GM23338 (cell line): ENCODE measurements at regions not wholly inside any gene's neighbourhood (a gene's known extent, or its start where the extent isn't known, plus 50 kb on each side); places are given as distances from the start of the nearest gene placed in this dataset.
A peak's percentile ranks its signal among the peaks of the same experiment; 100 is the strongest.

Experiments
- ATAC-seq: fragments of 200-7000 bp; cut with Tn5 transposase; 3 replicates; pipeline ENCODE4 v1.9.1; 2020
- DNase-seq: peaks from one replicate; pipeline ENCODE4 v3.0.0-alpha.2; 2015; ENCODE audit warnings: low spot score
- H2AFZ ChIP-seq: fragments of 200-600 bp; sonication (generic); 2 replicates; pipeline ENCODE4 v1.8.0; 2016; ENCODE audit warnings: antibody characterized with exemption, mild to moderate bottlenecking, moderate library complexity
- H3F3A ChIP-seq: fragments of 200-600 bp; sonication (generic); replicated peaks from 2 replicates; pipeline ENCODE4 v1.8.0; 2017; ENCODE audit warnings: antibody characterized with exemption, mixed run types, low read depth
- H3K27ac ChIP-seq: fragments of 200-600 bp; sonication (generic); 2 replicates; pipeline ENCODE4 v1.6.1; 2016; ENCODE audit warnings: low read depth
- H3K27me3 ChIP-seq: fragments of 200-600 bp; sonication (generic); 2 replicates; pipeline ENCODE4 v1.8.0; 2016; ENCODE audit warnings: mild to moderate bottlenecking, mixed run types, moderate library complexity; ENCODE audit not compliant: insufficient read depth
- H3K36me3 ChIP-seq: fragments of 200-600 bp; sonication (generic); 2 replicates; pipeline ENCODE4 v1.8.0; 2016; ENCODE audit warnings: mild to moderate bottlenecking; ENCODE audit not compliant: insufficient read depth
- H3K4me1 ChIP-seq: fragments of 200-600 bp; sonication (generic); 2 replicates; pipeline ENCODE4 v1.8.0; 2016; ENCODE audit warnings: mild to moderate bottlenecking, moderate library complexity; ENCODE audit not compliant: insufficient read depth
- H3K4me2 ChIP-seq: fragments of 200-600 bp; sonication (generic); 2 replicates; pipeline ENCODE4 v1.7.1; 2017; ENCODE audit warnings: mixed run types
- H3K4me3 ChIP-seq: fragments of 200-600 bp; sonication (generic); 2 replicates; pipeline ENCODE4 v1.6.1; 2016; ENCODE audit warnings: mixed run types
- H3K79me2 ChIP-seq: fragments of 200-600 bp; sonication (generic); replicated peaks from 2 replicates; pipeline ENCODE4 v1.8.0; 2017; ENCODE audit warnings: mild to moderate bottlenecking; ENCODE audit not compliant: insufficient read depth
- H3K9me2 ChIP-seq: fragments of 200-600 bp; sonication (generic); 2 replicates; pipeline ENCODE4 v1.8.0; 2017; ENCODE audit not compliant: insufficient read depth
- H4K20me1 ChIP-seq: fragments of 200-600 bp; sonication (generic); replicated peaks from 2 replicates; pipeline ENCODE4 v1.8.0; 2017; ENCODE audit warnings: mild to moderate bottlenecking; ENCODE audit not compliant: insufficient read depth
- H3K27ac Mint-ChIP-seq: 2 replicates; pipeline ENCODE4 v1.8.0; 2020; ENCODE audit warnings: inconsistent platforms, mild to moderate bottlenecking, moderate library complexity, mixed read lengths
- H3K27me3 Mint-ChIP-seq: 3 replicates; pipeline ENCODE4 v1.8.0; 2022; ENCODE audit warnings: low read depth, mild to moderate bottlenecking, moderate library complexity, mixed read lengths, inconsistent platforms; ENCODE audit not compliant: insufficient read depth, poor library complexity
- H3K36me3 Mint-ChIP-seq: 3 replicates; pipeline ENCODE4 v1.8.0; 2021; ENCODE audit warnings: low read depth, mild to moderate bottlenecking, inconsistent platforms, moderate library complexity, mixed read lengths
- H3K4me1 Mint-ChIP-seq: 3 replicates; pipeline ENCODE4 v1.8.0; 2020; ENCODE audit warnings: mild to moderate bottlenecking, inconsistent platforms, mixed read lengths
- H3K4me3 Mint-ChIP-seq: 3 replicates; pipeline ENCODE4 v1.8.0; 2021; ENCODE audit warnings: moderate library complexity, mild to moderate bottlenecking, inconsistent platforms, mixed read lengths
- H3K9me3 Mint-ChIP-seq: 3 replicates; pipeline ENCODE4 v1.8.0; 2020; ENCODE audit warnings: moderate library complexity, mild to moderate bottlenecking, inconsistent platforms, mixed read lengths
- CREB1 ChIP-seq: fragments of 250-450 bp; sonication (Bioruptor Pico); IDR thresholded peaks from 2 replicates; pipeline ENCODE4 v1.5.0; 2020; ENCODE audit warnings: low read depth, mild to moderate bottlenecking, moderate library complexity
- EZH2 ChIP-seq: fragments of 200-600 bp; sonication (generic); IDR thresholded peaks from one replicate; pipeline ENCODE4 v1.8.0; 2017; ENCODE audit warnings: antibody characterized with exemption, mild to moderate bottlenecking, low read depth; ENCODE audit not compliant: unreplicated experiment
- EZH2phosphoT487 ChIP-seq: fragments of 200-600 bp; sonication (generic); IDR thresholded peaks from one replicate; pipeline ENCODE4 v1.8.1; 2018; ENCODE audit warnings: antibody characterized with exemption; ENCODE audit not compliant: unreplicated experiment
- JUNB ChIP-seq: IDR thresholded peaks from one replicate; pipeline ENCODE4 v1.6.1; 2016; ENCODE audit warnings: antibody characterized with exemption; ENCODE audit not compliant: unreplicated experiment
- NANOG ChIP-seq: IDR thresholded peaks from 2 replicates; pipeline ENCODE4 v1.6.1; 2016; ENCODE audit warnings: antibody characterized with exemption, borderline replicate concordance
- POLR2AphosphoS5 ChIP-seq: IDR thresholded peaks from 2 replicates; pipeline ENCODE4 v1.6.1; 2016; ENCODE audit warnings: antibody characterized with exemption, low read depth
- STAT1 ChIP-seq: IDR thresholded peaks from one replicate; pipeline ENCODE4 v1.6.1; 2016; ENCODE audit warnings: antibody characterized with exemption; ENCODE audit not compliant: unreplicated experiment
- ZNF114 ChIP-seq: fragments of 250-450 bp; sonication (Bioruptor Pico); IDR thresholded peaks from 2 replicates; pipeline ENCODE4 v1.5.0; 2020; ENCODE audit warnings: mild to moderate bottlenecking, moderate library complexity
- ZNF331 ChIP-seq: fragments of 250-450 bp; sonication (Bioruptor Pico); IDR thresholded peaks from 2 replicates; pipeline ENCODE4 v1.5.0; 2020; ENCODE audit warnings: low read depth, mild to moderate bottlenecking, moderate library complexity
- TF ChIP-seq, protein P1 (sequence below): fragments of 250-450 bp; sonication (Bioruptor Pico); IDR thresholded peaks from 2 replicates; pipeline ENCODE4 v1.5.0; 2020; ENCODE audit warnings: mild to moderate bottlenecking, moderate library complexity
- TF ChIP-seq, protein P2 (sequence below), 2 experiments: fragments of 200-600 bp in 1 of 2; sonication (generic) in 1 of 2; conservative IDR thresholded peaks; 2 replicates each; pipeline versions ENCODE4 v1.5.1 to v1.6.1; 2016 to 2017; ENCODE audit warnings: antibody characterized with exemption in 2 of 2, low read depth in 2 of 2, mild to moderate bottlenecking in 2 of 2, moderate library complexity in 1 of 2
- TF ChIP-seq, protein P3 (sequence below): IDR thresholded peaks from 2 replicates; pipeline ENCODE4 v1.6.1; 2016; ENCODE audit warnings: antibody characterized with exemption

DNA sequence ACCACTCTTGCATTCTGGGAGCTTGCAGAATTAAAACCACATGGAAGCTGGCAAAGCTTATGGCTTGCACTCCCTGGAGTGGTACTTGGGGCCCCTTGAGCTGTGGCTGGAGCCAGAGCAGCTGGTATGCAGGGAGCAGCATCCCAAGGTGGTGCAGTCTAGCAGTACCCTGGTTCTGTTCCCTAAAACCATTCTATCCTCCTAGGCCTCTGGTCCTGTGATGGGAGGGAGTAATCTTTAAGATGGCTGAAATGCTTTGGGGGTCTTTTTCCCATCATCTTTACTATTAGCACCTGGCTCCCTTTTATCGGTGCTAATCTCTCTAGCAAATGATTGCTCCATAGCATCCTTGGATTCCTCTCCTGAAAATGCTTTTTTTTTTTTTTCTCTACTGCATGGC lies 56.1 kb downstream of the MAGEB17 start:
- H3K9me3 Mint-ChIP-seq, result peaks cover 19% of the 10 kb centered on the region
- TF ChIP-seq STAT1 (no peak), ZNF331 (CRISPR knock-in tag) (no peak), JUNB (no peak), ZNF114 (CRISPR knock-in tag) (no peak), POLR2AphosphoS5 (no peak), NANOG (no peak), EZH2 (no peak), CREB1 (CRISPR knock-in tag) (no peak), EZH2phosphoT487 (no peak)
- TF ChIP-seq, protein P1, sequence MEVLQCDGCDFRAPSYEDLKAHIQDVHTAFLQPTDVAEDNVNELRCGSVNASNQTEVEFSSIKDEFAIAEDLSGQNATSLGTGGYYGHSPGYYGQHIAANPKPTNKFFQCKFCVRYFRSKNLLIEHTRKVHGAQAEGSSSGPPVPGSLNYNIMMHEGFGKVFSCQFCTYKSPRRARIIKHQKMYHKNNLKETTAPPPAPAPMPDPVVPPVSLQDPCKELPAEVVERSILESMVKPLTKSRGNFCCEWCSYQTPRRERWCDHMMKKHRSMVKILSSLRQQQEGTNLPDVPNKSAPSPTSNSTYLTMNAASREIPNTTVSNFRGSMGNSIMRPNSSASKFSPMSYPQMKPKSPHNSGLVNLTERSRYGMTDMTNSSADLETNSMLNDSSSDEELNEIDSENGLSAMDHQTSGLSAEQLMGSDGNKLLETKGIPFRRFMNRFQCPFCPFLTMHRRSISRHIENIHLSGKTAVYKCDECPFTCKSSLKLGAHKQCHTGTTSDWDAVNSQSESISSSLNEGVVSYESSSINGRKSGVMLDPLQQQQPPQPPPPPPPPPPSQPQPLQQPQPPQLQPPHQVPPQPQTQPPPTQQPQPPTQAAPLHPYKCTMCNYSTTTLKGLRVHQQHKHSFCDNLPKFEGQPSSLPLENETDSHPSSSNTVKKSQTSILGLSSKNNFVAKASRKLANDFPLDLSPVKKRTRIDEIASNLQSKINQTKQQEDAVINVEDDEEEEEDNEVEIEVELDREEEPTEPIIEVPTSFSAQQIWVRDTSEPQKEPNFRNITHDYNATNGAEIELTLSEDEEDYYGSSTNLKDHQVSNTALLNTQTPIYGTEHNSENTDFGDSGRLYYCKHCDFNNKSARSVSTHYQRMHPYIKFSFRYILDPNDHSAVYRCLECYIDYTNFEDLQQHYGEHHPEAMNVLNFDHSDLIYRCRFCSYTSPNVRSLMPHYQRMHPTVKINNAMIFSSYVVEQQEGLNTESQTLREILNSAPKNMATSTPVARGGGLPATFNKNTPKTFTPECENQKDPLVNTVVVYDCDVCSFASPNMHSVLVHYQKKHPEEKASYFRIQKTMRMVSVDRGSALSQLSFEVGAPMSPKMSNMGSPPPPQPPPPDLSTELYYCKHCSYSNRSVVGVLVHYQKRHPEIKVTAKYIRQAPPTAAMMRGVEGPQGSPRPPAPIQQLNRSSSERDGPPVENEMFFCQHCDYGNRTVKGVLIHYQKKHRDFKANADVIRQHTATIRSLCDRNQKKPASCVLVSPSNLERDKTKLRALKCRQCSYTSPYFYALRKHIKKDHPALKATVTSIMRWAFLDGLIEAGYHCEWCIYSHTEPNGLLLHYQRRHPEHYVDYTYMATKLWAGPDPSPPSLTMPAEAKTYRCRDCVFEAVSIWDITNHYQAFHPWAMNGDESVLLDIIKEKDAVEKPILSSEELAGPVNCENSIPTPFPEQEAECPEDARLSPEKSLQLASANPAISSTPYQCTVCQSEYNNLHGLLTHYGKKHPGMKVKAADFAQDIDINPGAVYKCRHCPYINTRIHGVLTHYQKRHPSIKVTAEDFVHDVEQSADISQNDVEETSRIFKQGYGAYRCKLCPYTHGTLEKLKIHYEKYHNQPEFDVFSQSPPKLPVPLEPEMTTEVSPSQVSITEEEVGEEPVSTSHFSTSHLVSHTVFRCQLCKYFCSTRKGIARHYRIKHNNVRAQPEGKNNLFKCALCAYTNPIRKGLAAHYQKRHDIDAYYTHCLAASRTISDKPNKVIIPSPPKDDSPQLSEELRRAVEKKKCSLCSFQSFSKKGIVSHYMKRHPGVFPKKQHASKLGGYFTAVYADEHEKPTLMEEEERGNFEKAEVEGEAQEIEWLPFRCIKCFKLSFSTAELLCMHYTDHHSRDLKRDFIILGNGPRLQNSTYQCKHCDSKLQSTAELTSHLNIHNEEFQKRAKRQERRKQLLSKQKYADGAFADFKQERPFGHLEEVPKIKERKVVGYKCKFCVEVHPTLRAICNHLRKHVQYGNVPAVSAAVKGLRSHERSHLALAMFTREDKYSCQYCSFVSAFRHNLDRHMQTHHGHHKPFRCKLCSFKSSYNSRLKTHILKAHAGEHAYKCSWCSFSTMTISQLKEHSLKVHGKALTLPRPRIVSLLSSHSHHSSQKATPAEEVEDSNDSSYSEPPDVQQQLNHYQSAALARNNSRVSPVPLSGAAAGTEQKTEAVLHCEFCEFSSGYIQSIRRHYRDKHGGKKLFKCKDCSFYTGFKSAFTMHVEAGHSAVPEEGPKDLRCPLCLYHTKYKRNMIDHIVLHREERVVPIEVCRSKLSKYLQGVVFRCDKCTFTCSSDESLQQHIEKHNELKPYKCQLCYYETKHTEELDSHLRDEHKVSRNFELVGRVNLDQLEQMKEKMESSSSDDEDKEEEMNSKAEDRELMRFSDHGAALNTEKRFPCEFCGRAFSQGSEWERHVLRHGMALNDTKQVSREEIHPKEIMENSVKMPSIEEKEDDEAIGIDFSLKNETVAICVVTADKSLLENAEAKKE, result no peak
- TF ChIP-seq, protein P2, sequence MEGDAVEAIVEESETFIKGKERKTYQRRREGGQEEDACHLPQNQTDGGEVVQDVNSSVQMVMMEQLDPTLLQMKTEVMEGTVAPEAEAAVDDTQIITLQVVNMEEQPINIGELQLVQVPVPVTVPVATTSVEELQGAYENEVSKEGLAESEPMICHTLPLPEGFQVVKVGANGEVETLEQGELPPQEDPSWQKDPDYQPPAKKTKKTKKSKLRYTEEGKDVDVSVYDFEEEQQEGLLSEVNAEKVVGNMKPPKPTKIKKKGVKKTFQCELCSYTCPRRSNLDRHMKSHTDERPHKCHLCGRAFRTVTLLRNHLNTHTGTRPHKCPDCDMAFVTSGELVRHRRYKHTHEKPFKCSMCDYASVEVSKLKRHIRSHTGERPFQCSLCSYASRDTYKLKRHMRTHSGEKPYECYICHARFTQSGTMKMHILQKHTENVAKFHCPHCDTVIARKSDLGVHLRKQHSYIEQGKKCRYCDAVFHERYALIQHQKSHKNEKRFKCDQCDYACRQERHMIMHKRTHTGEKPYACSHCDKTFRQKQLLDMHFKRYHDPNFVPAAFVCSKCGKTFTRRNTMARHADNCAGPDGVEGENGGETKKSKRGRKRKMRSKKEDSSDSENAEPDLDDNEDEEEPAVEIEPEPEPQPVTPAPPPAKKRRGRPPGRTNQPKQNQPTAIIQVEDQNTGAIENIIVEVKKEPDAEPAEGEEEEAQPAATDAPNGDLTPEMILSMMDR (conservative IDR thresholded peaks at IDR 0.05; ENCODE audit: low read depth in 2 of 2), result no peak
- TF ChIP-seq, protein P3, sequence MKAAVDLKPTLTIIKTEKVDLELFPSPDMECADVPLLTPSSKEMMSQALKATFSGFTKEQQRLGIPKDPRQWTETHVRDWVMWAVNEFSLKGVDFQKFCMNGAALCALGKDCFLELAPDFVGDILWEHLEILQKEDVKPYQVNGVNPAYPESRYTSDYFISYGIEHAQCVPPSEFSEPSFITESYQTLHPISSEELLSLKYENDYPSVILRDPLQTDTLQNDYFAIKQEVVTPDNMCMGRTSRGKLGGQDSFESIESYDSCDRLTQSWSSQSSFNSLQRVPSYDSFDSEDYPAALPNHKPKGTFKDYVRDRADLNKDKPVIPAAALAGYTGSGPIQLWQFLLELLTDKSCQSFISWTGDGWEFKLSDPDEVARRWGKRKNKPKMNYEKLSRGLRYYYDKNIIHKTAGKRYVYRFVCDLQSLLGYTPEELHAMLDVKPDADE, result no peak

More for the DNA sequence above, 56.1 kb downstream of the MAGEB17 start:
- Histone ChIP-seq H3K4me2 (no peak overlapping the region), H3K9me2 (no peaks in the 10 kb centered on the region), H3K27ac (no peak overlapping the region), H3K4me3 (no peak overlapping the region), H3K79me2 (no peaks in the 10 kb centered on the region), H2AFZ (no peak overlapping the region), H3K36me3 (no peaks in the 10 kb centered on the region), H3K27me3 (no peaks in the 10 kb centered on the region), H3K4me1 (no peaks in the 10 kb centered on the region), H3F3A (no peaks in the 10 kb centered on the region), H4K20me1 (no peaks in the 10 kb centered on the region)
- no peak overlapping the region for H3K27ac Mint-ChIP-seq
- peaks cover 22% of the 10 kb centered on the region for H3K36me3 Mint-ChIP-seq
- H3K4me1 Mint-ChIP-seq, result 0 out of 3 replicates have a peak, but pooled peaks cover 3% of the 10 kb centered on the region
- no peak overlapping the region for H3K4me3 Mint-ChIP-seq
- H3K27me3 Mint-ChIP-seq, result no peaks in the 10 kb centered on the region
- DNase-seq (peak; percentile 1), ATAC-seq (no peak)
